H1 (cell line): ENCODE measurements at regions not wholly inside any gene's neighbourhood (a gene's known extent, or its start where the extent isn't known, plus 50 kb on each side); places are given as distances from the start of the nearest gene placed in this dataset.
A peak's percentile ranks its signal among the peaks of the same experiment; 100 is the strongest.

Experiments
- CTCF ChIA-PET: fragments of 300-600 bp; sonication (Branson Sonifier 250); formaldehyde crosslinking; loops from one replicate; lab custom pipeline; 2021; ENCODE audit not compliant: partially characterized antibody; lab: Charles Lee
- POLR2A ChIA-PET: fragments of 300-600 bp; sonication (Branson Sonifier 250); formaldehyde crosslinking; loops from one replicate; lab custom pipeline; 2021; ENCODE audit warnings: inconsistent platforms; ENCODE audit not compliant: partially characterized antibody; lab: Charles Lee
- DNase-seq, 2 experiments: peaks; one replicate each; pipeline versions ENCODE4 v3.0.0 to v3.0.0-alpha.2; 2010 to 2022; ENCODE audit warnings: low spot score in 2 of 2, low read depth in 1 of 2, mixed read lengths in 1 of 2
- FAIRE-seq: peaks from 2 replicates; lab custom pipeline; 2011; peaks lifted over from hg19 to GRCh38; lab: Jason Lieb, UNC
- H2AFZ ChIP-seq: 2 replicates; pipeline ENCODE4 v1.8.1; 2012; ENCODE audit warnings: low read length, inconsistent platforms
- H2AK5ac ChIP-seq: 2 replicates; pipeline ENCODE4 v1.6.1; 2013; ENCODE audit warnings: low read depth, low read length
- H2BK120ac ChIP-seq: replicated peaks from 2 replicates; pipeline ENCODE3; 2013; ENCODE audit warnings: low read depth, low read length, inconsistent platforms
- H2BK12ac ChIP-seq: 2 replicates; pipeline ENCODE4 v1.6.1; 2013; ENCODE audit warnings: low read depth, low read length
- H2BK15ac ChIP-seq: 2 replicates; pipeline ENCODE4 v1.6.1; 2013; ENCODE audit warnings: low read length
- H2BK20ac ChIP-seq: 2 replicates; pipeline ENCODE4 v1.6.1; 2013; ENCODE audit warnings: low read length
- H2BK5ac ChIP-seq: 2 replicates; pipeline ENCODE4 v1.6.1; 2013; ENCODE audit warnings: low read depth, low read length
- H3K14ac ChIP-seq: 2 replicates; pipeline ENCODE4 v1.6.1; 2013; ENCODE audit warnings: inconsistent platforms; ENCODE audit not compliant: insufficient read length
- H3K18ac ChIP-seq: 2 replicates; pipeline ENCODE4 v1.6.1; 2013; ENCODE audit warnings: low read length; ENCODE audit errors: extremely low read depth
- H3K23ac ChIP-seq: 2 replicates; pipeline ENCODE4 v1.6.1; 2013; ENCODE audit warnings: inconsistent platforms; ENCODE audit not compliant: insufficient read length
- H3K23me2 ChIP-seq: 2 replicates; pipeline ENCODE4 v1.6.1; 2013; ENCODE audit warnings: low read depth, low read length
- H3K27ac ChIP-seq: 2 replicates; pipeline ENCODE4 v1.6.1; 2011; ENCODE audit warnings: low read depth, low read length, inconsistent platforms
- H3K27me3 ChIP-seq, 4 experiments: replicated peaks in 1 of 4; 1 replicate in 1 of 4; 2 replicates in 3 of 4; pipeline versions ENCODE4 v1.6.1 to v1.8.1; 2011 to 2013; ENCODE audit warnings: low read length in 3 of 4, mild to moderate bottlenecking in 3 of 4, inconsistent platforms in 2 of 4, mixed read lengths in 2 of 4, moderate library complexity in 1 of 4; ENCODE audit not compliant: control insufficient read depth in 3 of 4, insufficient read depth in 3 of 4; ENCODE audit errors: extremely low read depth in 1 of 4
- H3K36me3 ChIP-seq, 4 experiments: 2 replicates each; pipeline versions ENCODE4 v1.6.1 to v1.8.1; 2011 to 2013; ENCODE audit warnings: mild to moderate bottlenecking in 4 of 4, low read length in 3 of 4, moderate library complexity in 2 of 4, control low read depth in 1 of 4, inconsistent platforms in 1 of 4; ENCODE audit not compliant: insufficient read depth in 4 of 4, control insufficient read depth in 2 of 4
- H3K4ac ChIP-seq: replicated peaks from 2 replicates; pipeline ENCODE3; 2013; ENCODE audit warnings: low read length, low read depth, mixed read lengths, inconsistent platforms; ENCODE audit not compliant: insufficient read length
- H3K4me1 ChIP-seq, 4 experiments: replicated peaks in 1 of 4; 1 replicate in 1 of 4; 2 replicates in 3 of 4; pipeline versions ENCODE4 v1.6.1 to v1.8.1; 2011 to 2013; ENCODE audit warnings: low read length in 3 of 4, inconsistent platforms in 2 of 4, mixed read lengths in 1 of 4; ENCODE audit not compliant: insufficient read depth in 4 of 4, control insufficient read depth in 3 of 4
- H3K4me2 ChIP-seq, 2 experiments: 2 replicates each; pipeline versions ENCODE4 v1.6.1 to v1.8.1; 2011 to 2013; ENCODE audit warnings: low read depth in 2 of 2, low read length in 2 of 2, control low read depth in 1 of 2, inconsistent platforms in 1 of 2, mild to moderate bottlenecking in 1 of 2; ENCODE audit not compliant: insufficient read depth in 1 of 2
- H3K4me3 ChIP-seq, 4 experiments: fragments of 200-600, 300-600 bp in 1 of 4; sonication (generic), shearing (Covaris generic), sonication (Bioruptor Twin) in 1 of 4; 2 replicates each; pipeline versions ENCODE4 v1.5.1 to v1.8.1; 2011 to 2016; ENCODE audit warnings: low read length in 4 of 4, low read depth in 3 of 4, control low read depth in 2 of 4, inconsistent platforms in 2 of 4, mild to moderate bottlenecking in 2 of 4, mixed read lengths in 1 of 4, moderate library complexity in 1 of 4; ENCODE audit not compliant: insufficient read depth in 2 of 4; ENCODE audit errors: extremely low read depth in 1 of 4
- H3K56ac ChIP-seq: replicated peaks from 2 replicates; pipeline ENCODE3; 2013; ENCODE audit warnings: low read depth, mild to moderate bottlenecking, mixed read lengths, low read length, inconsistent platforms; ENCODE audit not compliant: insufficient read length
- H3K79me1 ChIP-seq: 2 replicates; pipeline ENCODE4 v1.6.1; 2013; ENCODE audit warnings: low read depth, low read length, control low read depth
- H3K79me2 ChIP-seq, 2 experiments: 2 replicates each; pipeline versions ENCODE4 v1.6.1 to v1.8.1; 2012 to 2013; ENCODE audit warnings: low read length in 2 of 2, mild to moderate bottlenecking in 2 of 2, inconsistent platforms in 1 of 2; ENCODE audit not compliant: insufficient read depth in 2 of 2, control insufficient read depth in 1 of 2
- H3K9ac ChIP-seq, 4 experiments: replicated peaks in 1 of 4; 1 replicate in 1 of 4; 2 replicates in 3 of 4; pipeline versions ENCODE4 v1.6.1 to v1.8.1; 2011 to 2013; ENCODE audit warnings: low read depth in 3 of 4, low read length in 3 of 4, control low read depth in 2 of 4, mild to moderate bottlenecking in 2 of 4, moderate library complexity in 2 of 4, inconsistent platforms in 1 of 4; ENCODE audit errors: extremely low read depth in 1 of 4
- H3K9me3 ChIP-seq, 2 experiments: 2 replicates each; pipeline versions ENCODE4 v1.6.1 to v1.8.1; 2012 to 2013; ENCODE audit warnings: mild to moderate bottlenecking in 2 of 2, moderate library complexity in 2 of 2, control low read depth in 1 of 2, inconsistent platforms in 1 of 2, low read depth in 1 of 2, low read length in 1 of 2, mixed read lengths in 1 of 2; ENCODE audit not compliant: insufficient read depth in 2 of 2
- H4K20me1 ChIP-seq, 2 experiments: replicated peaks in 1 of 2; 2 replicates each; pipeline versions ENCODE3 to v1.8.1; 2011 to 2013; ENCODE audit warnings: inconsistent platforms in 2 of 2, low read length in 2 of 2, mild to moderate bottlenecking in 1 of 2; ENCODE audit not compliant: insufficient read depth in 2 of 2, control insufficient read depth in 1 of 2
- H4K5ac ChIP-seq: 2 replicates; pipeline ENCODE4 v1.6.1; 2013; ENCODE audit warnings: low read length, low read depth, mixed read lengths, inconsistent platforms; ENCODE audit not compliant: insufficient read length
- H4K8ac ChIP-seq: 2 replicates; pipeline ENCODE4 v1.8.0; 2013; ENCODE audit warnings: mild to moderate bottlenecking, moderate library complexity, low read length, inconsistent platforms; ENCODE audit not compliant: insufficient read depth; ENCODE audit errors: extremely low read depth
- H4K91ac ChIP-seq: replicated peaks from 2 replicates; pipeline ENCODE3; 2013; ENCODE audit warnings: low read length, mixed read lengths, inconsistent platforms; ENCODE audit not compliant: insufficient read length
- CTBP2 ChIP-seq: IDR thresholded peaks from 2 replicates; pipeline ENCODE4 v1.7.0; 2011; ENCODE audit warnings: borderline replicate concordance, mild to moderate bottlenecking, moderate library complexity, mixed read lengths, low read length; ENCODE audit not compliant: insufficient read depth, insufficient read length
- CTCF ChIP-seq, 3 experiments: IDR thresholded peaks; 1 replicate in 2 of 3; 2 replicates in 1 of 3; pipeline versions ENCODE4 v1.5.1 to v1.6.1; 2011; ENCODE audit warnings: low read length in 3 of 3, mild to moderate bottlenecking in 3 of 3, inconsistent platforms in 2 of 3, low read depth in 1 of 3, moderate library complexity in 1 of 3; ENCODE audit not compliant: insufficient read depth in 1 of 3; ENCODE audit errors: control extremely low read depth in 1 of 3
- RAD21 ChIP-seq, 2 experiments: IDR thresholded peaks in 1 of 2; conservative IDR thresholded peaks in 1 of 2; 2 replicates each; pipeline ENCODE4 v1.6.1; 2011; ENCODE audit warnings: low read depth in 2 of 2, low read length in 2 of 2, improper control_type of control experiment in 1 of 2, inconsistent platforms in 1 of 2, mild to moderate bottlenecking in 1 of 2, moderate library complexity in 1 of 2
- TAF1 ChIP-seq: IDR thresholded peaks from 2 replicates; pipeline ENCODE4 v1.6.1; 2011; ENCODE audit warnings: mild to moderate bottlenecking, low read depth, low read length
- WGBS, 2 experiments: shearing (Covaris generic) in 1 of 2; methylation state at CpG; one replicate each; pipeline versions ENCODE4 v1.1.6 to v1.1.7; 2013 to 2015; ENCODE audit warnings: low lambda C conversion rate in 2 of 2, mixed read lengths in 2 of 2, inconsistent platforms in 1 of 2, low coverage in 1 of 2, missing lambda C conversion rate in 1 of 2; ENCODE audit not compliant: insufficient replicate concordance in 2 of 2, insufficient coverage in 1 of 2, insufficient read length in 1 of 2; ENCODE audit errors: extremely low coverage in 1 of 2, missing lambda C conversion rate in 1 of 2; 5-methylcytosine and 5-hydroxymethylcytosine counted together

GRCh38 chr1:188937965-188938551 is 1539.6 kb downstream of the BRINP3 start:
- Histone ChIP-seq H4K20me1 (no peaks in the 10 kb centered on the region), H3K14ac (no peak overlapping the region), H4K5ac (no peak overlapping the region), H3K4me1 (peaks cover 0 to 4% (median 0%) of the 10 kb centered on the region in 4 experiments; a peak in 1 of 7 replicates), H2AK5ac (no peak overlapping the region), H3K79me1 (no peaks in the 10 kb centered on the region), H2BK12ac (no peak overlapping the region), H2BK5ac (no peak overlapping the region), H3K56ac (no peak overlapping the region), H3K4me3 (no peak overlapping the region), H3K4me2 (no peak overlapping the region), H2BK20ac (no peak overlapping the region), H3K9me3 (no peaks in the 10 kb centered on the region), H3K23ac (no peak overlapping the region), H3K36me3 (no peaks in the 10 kb centered on the region), H3K23me2 (no peaks in the 10 kb centered on the region), H2BK120ac (no peak overlapping the region), H3K27ac (no peak overlapping the region), H3K9ac (no peak overlapping the region), H3K18ac (no peak overlapping the region), H4K91ac (no peak overlapping the region), H2AFZ (no peak overlapping the region; the same call in 1 of the 2 replicates), H2BK15ac (no peak overlapping the region), H4K8ac (no peak overlapping the region), H3K4ac (no peak overlapping the region), H3K79me2 (no peaks in the 10 kb centered on the region), H3K27me3 (no peaks in the 10 kb centered on the region)
- FAIRE-seq (peak; percentile 50), DNase-seq (no peak)
- ChIA-PET CTCF (interaction anchor here (0.6 to 3.3 kb wide), 9 partner anchors 9 to 1010 kb away, joined by 3 to 13 read pairs (median 4); no protein-coding TSS in a partner anchor), POLR2A (no interaction called here)
- 48% methylated on average over 4 of the region's 4 CpGs; no CpG with 5 or more reads in 1 of the 2 experiments for WGBS, 2 experiments
- peak; percentile 46 to 66 for TF ChIP-seq RAD21 (IDR thresholded peaks at IDR 0.05 in 1 of 2, conservative IDR thresholded peaks at IDR 0.05 in 1 of 2; ENCODE audit: low read depth in 2 of 2, low read length in 2 of 2)
- TF ChIP-seq CTCF (IDR thresholded peaks at IDR 0.05; ENCODE audit: control extremely low read depth in 1 of 3, insufficient read depth in 1 of 3, low read depth in 1 of 3, low read length in 3 of 3): peak in 2 of 3 experiments; percentile 47; a peak in 3 of 4 replicates
- TF ChIP-seq TAF1: no peak
- no peak for TF ChIP-seq CTBP2
